Lower leg skin (tissue), 3 donors: ENCODE measurements at regions not wholly inside any gene's neighbourhood (a gene's known extent, or its start where the extent isn't known, plus 50 kb on each side); places are given as distances from the start of the nearest gene placed in this dataset.

Source experiments
- POLR2A ChIP-seq, 2 donors: fragments of 450-650 bp; IDR thresholded peaks; one replicate each; pipeline ENCODE4 v1.6.1; 2016 to 2017; ENCODE audit warnings: antibody characterized with exemption in 2 of 2, mild to moderate bottlenecking in 1 of 2, moderate library complexity in 1 of 2
- TF ChIP-seq, protein P1 (sequence below), 3 donors: fragments of 450-650 bp; IDR thresholded peaks; one replicate each; pipeline ENCODE4 v1.5.1; 2016; ENCODE audit warnings: antibody characterized with exemption in 3 of 3, mild to moderate bottlenecking in 3 of 3, moderate library complexity in 2 of 3

DNA sequence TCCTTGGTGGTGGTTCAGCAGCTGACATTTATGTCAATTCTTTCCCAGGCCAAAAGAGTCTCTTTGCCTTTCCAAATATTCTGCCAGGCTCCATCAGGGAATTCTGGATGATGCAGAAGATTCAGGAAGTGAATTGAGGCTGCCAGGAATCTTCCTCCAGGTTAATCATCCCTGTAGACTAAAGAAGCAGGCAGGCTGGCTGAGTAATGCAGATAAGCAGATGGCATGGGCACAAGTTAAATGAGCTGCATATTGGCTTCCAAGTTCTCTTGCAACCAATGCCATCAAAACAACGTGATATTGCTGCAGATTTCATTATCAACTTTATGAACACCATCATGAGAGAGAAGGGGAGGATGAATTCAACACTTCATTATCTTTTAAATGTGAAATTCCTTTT lies 324.5 kb downstream of the KCNN2 start:
- TF ChIP-seq, protein P1, sequence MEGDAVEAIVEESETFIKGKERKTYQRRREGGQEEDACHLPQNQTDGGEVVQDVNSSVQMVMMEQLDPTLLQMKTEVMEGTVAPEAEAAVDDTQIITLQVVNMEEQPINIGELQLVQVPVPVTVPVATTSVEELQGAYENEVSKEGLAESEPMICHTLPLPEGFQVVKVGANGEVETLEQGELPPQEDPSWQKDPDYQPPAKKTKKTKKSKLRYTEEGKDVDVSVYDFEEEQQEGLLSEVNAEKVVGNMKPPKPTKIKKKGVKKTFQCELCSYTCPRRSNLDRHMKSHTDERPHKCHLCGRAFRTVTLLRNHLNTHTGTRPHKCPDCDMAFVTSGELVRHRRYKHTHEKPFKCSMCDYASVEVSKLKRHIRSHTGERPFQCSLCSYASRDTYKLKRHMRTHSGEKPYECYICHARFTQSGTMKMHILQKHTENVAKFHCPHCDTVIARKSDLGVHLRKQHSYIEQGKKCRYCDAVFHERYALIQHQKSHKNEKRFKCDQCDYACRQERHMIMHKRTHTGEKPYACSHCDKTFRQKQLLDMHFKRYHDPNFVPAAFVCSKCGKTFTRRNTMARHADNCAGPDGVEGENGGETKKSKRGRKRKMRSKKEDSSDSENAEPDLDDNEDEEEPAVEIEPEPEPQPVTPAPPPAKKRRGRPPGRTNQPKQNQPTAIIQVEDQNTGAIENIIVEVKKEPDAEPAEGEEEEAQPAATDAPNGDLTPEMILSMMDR (IDR thresholded peaks at IDR 0.05), result no peak
- TF ChIP-seq POLR2A (IDR thresholded peaks at IDR 0.05), result no peak
